Effector memory CD8-positive, alpha-beta T cell (primary cell): ENCODE measurements at regions not wholly inside any gene's neighbourhood (a gene's known extent, or its start where the extent isn't known, plus 50 kb on each side); places are given as distances from the start of the nearest gene placed in this dataset.

ENCODE experiments used
- ATAC-seq: fragments of 150-1000 bp; cut with Tn5 transposase; replicated peaks from 2 replicates; pipeline ENCODE4 v1.10.0; 2021; ENCODE audit warnings: mild to moderate bottlenecking, moderate library complexity
- DNase-seq, 3 experiments: peaks; one replicate each; pipeline ENCODE4 v3.0.0; 2021
- H3K27ac Mint-ChIP-seq, 2 donors: one replicate each; pipeline ENCODE4 v1.8.0; 2022; ENCODE audit warnings: mild to moderate bottlenecking in 2 of 2, mixed read lengths in 2 of 2, moderate library complexity in 2 of 2
- H3K27me3 Mint-ChIP-seq, 2 donors: one replicate each; pipeline ENCODE4 v1.8.0; 2022; ENCODE audit warnings: mixed read lengths in 2 of 2
- H3K36me3 Mint-ChIP-seq: one replicate; pipeline ENCODE4 v1.8.0; 2022; ENCODE audit warnings: mild to moderate bottlenecking, moderate library complexity, mixed read lengths; ENCODE audit not compliant: insufficient read depth
- H3K4me1 Mint-ChIP-seq, 2 donors: one replicate each; pipeline ENCODE4 v1.8.0; 2022; ENCODE audit warnings: low read depth in 2 of 2, mixed read lengths in 2 of 2
- H3K4me3 Mint-ChIP-seq, 2 donors: one replicate each; pipeline ENCODE4 v1.8.0; 2022; ENCODE audit warnings: mild to moderate bottlenecking in 2 of 2, mixed read lengths in 2 of 2, moderate library complexity in 2 of 2
- H3K9me3 Mint-ChIP-seq, 2 donors: one replicate each; pipeline ENCODE4 v1.8.0; 2022; ENCODE audit warnings: mixed read lengths in 2 of 2

- DNase-seq: no peak
- peaks cover 6 to 23% of the 10 kb centered on the region in 2 donors for H3K27me3 Mint-ChIP-seq
- ATAC-seq: no peak
- no peaks in the 10 kb centered on the region for H3K36me3 Mint-ChIP-seq
- H3K4me1 Mint-ChIP-seq: no peaks in the 10 kb centered on the region
- H3K27ac Mint-ChIP-seq: no peak overlapping the region
- H3K9me3 Mint-ChIP-seq: no peaks in the 10 kb centered on the region
- H3K4me3 Mint-ChIP-seq: no peak overlapping the region
Observed at GRCh38 chr10:44814929-44815328, 96.2 kb upstream of the TMEM72 start.

GRCh38 chr10:44818041-44818649, 93.0 kb upstream of the TMEM72 start:
- Mint-ChIP-seq H3K4me3 (no peak overlapping the region), H3K27me3 (peaks cover 12 to 49% of the 10 kb centered on the region in 2 donors)
- no peak for ATAC-seq

GRCh38 chr10:44818701-44819127, 92.4 kb upstream of the TMEM72 start:
- H3K27ac Mint-ChIP-seq: no peak overlapping the region
- DNase-seq: no peak
- H3K4me3 Mint-ChIP-seq: no peak overlapping the region
- no peaks in the 10 kb centered on the region for H3K4me1 Mint-ChIP-seq
- H3K36me3 Mint-ChIP-seq: no peaks in the 10 kb centered on the region
- no peaks in the 10 kb centered on the region for H3K9me3 Mint-ChIP-seq
- no peak for ATAC-seq
- H3K27me3 Mint-ChIP-seq: peaks cover 12 to 53% of the 10 kb centered on the region in 2 donors

More at GRCh38 chr10:44818041-44818649, 93.0 kb upstream of the TMEM72 start:
- Mint-ChIP-seq H3K36me3 (no peaks in the 10 kb centered on the region), H3K9me3 (no peaks in the 10 kb centered on the region), H3K4me1 (no peaks in the 10 kb centered on the region), H3K27ac (no peak overlapping the region)
- DNase-seq: no peak

GRCh38 chr10:44820094-44820493, 91.0 kb upstream of the TMEM72 start:
- Mint-ChIP-seq H3K9me3 (no peaks in the 10 kb centered on the region), H3K4me1 (no peaks in the 10 kb centered on the region), H3K27me3 (peaks cover 16 to 61% of the 10 kb centered on the region in 2 donors), H3K27ac (no peak overlapping the region), H3K36me3 (no peaks in the 10 kb centered on the region), H3K4me3 (no peak overlapping the region)
- DNase-seq: no peak
- ATAC-seq: no peak

- Mint-ChIP-seq H3K27me3 (peaks cover 18 to 67% of the 10 kb centered on the region in 2 donors), H3K36me3 (no peaks in the 10 kb centered on the region), H3K4me1 (no peaks in the 10 kb centered on the region), H3K4me3 (no peak overlapping the region), H3K27ac (no peak overlapping the region), H3K9me3 (no peaks in the 10 kb centered on the region)
- no peak for ATAC-seq
- DNase-seq: no peak
Observed at GRCh38 chr10:44821290-44821689, 89.8 kb upstream of the TMEM72 start.

GRCh38 chr10:44822349-44822748, 88.8 kb upstream of the TMEM72 start:
- H3K4me3 Mint-ChIP-seq: no peak overlapping the region
- no peaks in the 10 kb centered on the region for H3K9me3 Mint-ChIP-seq
- no peaks in the 10 kb centered on the region for H3K4me1 Mint-ChIP-seq
- no peak overlapping the region for H3K27ac Mint-ChIP-seq
- DNase-seq (no peak), ATAC-seq (no peak)
- no peaks in the 10 kb centered on the region for H3K36me3 Mint-ChIP-seq
- peaks cover 20 to 78% of the 10 kb centered on the region in 2 donors for H3K27me3 Mint-ChIP-seq

- Mint-ChIP-seq H3K27me3 (peaks cover 20 to 84% of the 10 kb centered on the region in 2 donors), H3K27ac (no peak overlapping the region), H3K4me3 (no peak overlapping the region), H3K4me1 (no peaks in the 10 kb centered on the region), H3K9me3 (no peaks in the 10 kb centered on the region), H3K36me3 (no peaks in the 10 kb centered on the region)
- DNase-seq (no peak), ATAC-seq (no peak)
Observed at GRCh38 chr10:44822966-44823365, 88.2 kb upstream of the TMEM72 start.

- H3K27me3 Mint-ChIP-seq: peaks cover 17 to 87% of the 10 kb centered on the region in 2 donors
- H3K36me3 Mint-ChIP-seq: no peaks in the 10 kb centered on the region
- DNase-seq (no peak), ATAC-seq (no peak)
- no peak overlapping the region for H3K4me3 Mint-ChIP-seq
- no peaks in the 10 kb centered on the region for H3K9me3 Mint-ChIP-seq
- H3K27ac Mint-ChIP-seq: no peak overlapping the region
- no peaks in the 10 kb centered on the region for H3K4me1 Mint-ChIP-seq
Observed at GRCh38 chr10:44824607-44825006, 86.5 kb upstream of the TMEM72 start.

GRCh38 chr10:44827431-44828006, 83.6 kb upstream of the TMEM72 start:
- ATAC-seq: no peak
- no peaks in the 10 kb centered on the region for H3K36me3 Mint-ChIP-seq
- H3K27ac Mint-ChIP-seq: no peak overlapping the region
- peaks cover 0 to 3% of the 10 kb centered on the region in 2 donors for H3K4me1 Mint-ChIP-seq
- H3K27me3 Mint-ChIP-seq: peaks cover 14 to 60% of the 10 kb centered on the region in 2 donors
- H3K9me3 Mint-ChIP-seq: no peaks in the 10 kb centered on the region
- no peak overlapping the region for H3K4me3 Mint-ChIP-seq
- no peak for DNase-seq

GRCh38 chr10:44828508-44829142, 82.5 kb upstream of the TMEM72 start:
- Mint-ChIP-seq H3K27me3 (peaks cover 14 to 51% of the 10 kb centered on the region in 2 donors), H3K36me3 (no peaks in the 10 kb centered on the region), H3K4me3 (no peak overlapping the region), H3K4me1 (peaks cover 0 to 3% of the 10 kb centered on the region in 2 donors), H3K9me3 (no peaks in the 10 kb centered on the region), H3K27ac (no peak overlapping the region)
- ATAC-seq: no peak
- DNase-seq: no peak

- Mint-ChIP-seq H3K36me3 (no peaks in the 10 kb centered on the region), H3K4me3 (no peak overlapping the region), H3K27ac (no peak overlapping the region), H3K27me3 (peaks cover 14 to 49% of the 10 kb centered on the region in 2 donors), H3K4me1 (peaks cover 0 to 3% of the 10 kb centered on the region in 2 donors), H3K9me3 (no peaks in the 10 kb centered on the region)
- DNase-seq: no peak
- no peak for ATAC-seq
Observed at GRCh38 chr10:44829426-44829825, 81.7 kb upstream of the TMEM72 start.

GRCh38 chr10:44830022-44830421, 81.1 kb upstream of the TMEM72 start:
- ATAC-seq (no peak), DNase-seq (no peak)
- H3K4me3 Mint-ChIP-seq: no peak overlapping the region
- no peaks in the 10 kb centered on the region for H3K36me3 Mint-ChIP-seq
- H3K4me1 Mint-ChIP-seq: peaks cover 0 to 3% of the 10 kb centered on the region in 2 donors
- H3K9me3 Mint-ChIP-seq: no peaks in the 10 kb centered on the region
- H3K27ac Mint-ChIP-seq: no peak overlapping the region
- peaks cover 9 to 43% of the 10 kb centered on the region in 2 donors for H3K27me3 Mint-ChIP-seq

GRCh38 chr10:44831581-44831980, 79.6 kb upstream of the TMEM72 start:
- H3K27ac Mint-ChIP-seq: no peak overlapping the region
- H3K9me3 Mint-ChIP-seq: no peaks in the 10 kb centered on the region
- ATAC-seq (no peak), DNase-seq (no peak)
- no peak overlapping the region for H3K4me3 Mint-ChIP-seq
- peaks cover 0 to 3% of the 10 kb centered on the region in 2 donors for H3K4me1 Mint-ChIP-seq
- H3K36me3 Mint-ChIP-seq: no peaks in the 10 kb centered on the region
- peaks cover 5 to 33% of the 10 kb centered on the region in 2 donors for H3K27me3 Mint-ChIP-seq
